PC-9 (cell line): ENCODE measurements at regions not wholly inside any gene's neighbourhood (a gene's known extent, or its start where the extent isn't known, plus 50 kb on each side); places are given as distances from the start of the nearest gene placed in this dataset.

Source experiments
- BruUV-seq: library from RNA; stranded (reverse); fragments of 400-500 nt; replicated peaks from 2 replicates; lab custom pipeline; 2021; lab: Mats Ljungman, UMichigan
- CTCF ChIA-PET: fragments of 300-600 bp; sonication (Branson Sonifier 250); formaldehyde crosslinking; loops from one replicate; lab custom pipeline; 2022; ENCODE audit warnings: antibody characterized with exemption; lab: Charles Lee
- POLR2A ChIA-PET: fragments of 300-600 bp; sonication (Branson Sonifier 250); formaldehyde crosslinking; loops from one replicate; lab custom pipeline; 2022; ENCODE audit warnings: antibody characterized with exemption; ENCODE audit not compliant: unreplicated experiment; lab: Charles Lee
- DNase-seq, 2 experiments: peaks; one replicate each; pipeline versions ENCODE4 v3.0.0 to v3.0.0-alpha.2; 2015 to 2022; ENCODE audit warnings: mixed read lengths in 1 of 2
- H2AFZ ChIP-seq: fragments of 200-600 bp; sonication (generic); 2 replicates; pipeline ENCODE4 v1.8.1; 2017; ENCODE audit warnings: antibody characterized with exemption
- H3F3A ChIP-seq: fragments of 200-600 bp; sonication (generic); 2 replicates; pipeline ENCODE4 v1.8.1; 2017; ENCODE audit warnings: antibody characterized with exemption, mild to moderate bottlenecking, low read depth; ENCODE audit not compliant: insufficient read depth
- H3K27ac ChIP-seq: fragments of 200-600 bp; sonication (generic); 2 replicates; pipeline ENCODE4 v1.6.1; 2016; ENCODE audit warnings: mixed run types
- H3K27me3 ChIP-seq: fragments of 200-600 bp; sonication (generic); 2 replicates; pipeline ENCODE4 v1.6.1; 2016; ENCODE audit warnings: low read depth, mixed run types; ENCODE audit not compliant: insufficient read depth
- H3K36me3 ChIP-seq: fragments of 200-600 bp; sonication (generic); 2 replicates; pipeline ENCODE4 v1.6.1; 2016; ENCODE audit warnings: low read depth, mixed run types
- H3K4me1 ChIP-seq: fragments of 200-600 bp; sonication (generic); replicated peaks from 2 replicates; pipeline ENCODE4 v1.6.1; 2016; ENCODE audit warnings: mixed run types; ENCODE audit not compliant: insufficient read depth
- H3K4me2 ChIP-seq: fragments of 200-600 bp; sonication (generic); 2 replicates; pipeline ENCODE4 v1.6.1; 2017; ENCODE audit warnings: mixed run types
- H3K4me3 ChIP-seq: fragments of 200-600 bp; sonication (generic); 2 replicates; pipeline ENCODE4 v1.6.1; 2016; ENCODE audit warnings: mixed run types
- H3K79me2 ChIP-seq: fragments of 200-600 bp; sonication (generic); 2 replicates; pipeline ENCODE4 v1.6.1; 2017; ENCODE audit warnings: low read depth, mixed run types
- H3K9me2 ChIP-seq: fragments of 200-600 bp; sonication (generic); 2 replicates; pipeline ENCODE4 v1.8.1; 2017; ENCODE audit warnings: mild to moderate bottlenecking; ENCODE audit not compliant: insufficient read depth
- H3K9me3 ChIP-seq: fragments of 200-600 bp; sonication (generic); 2 replicates; pipeline ENCODE4 v1.8.1; 2016; ENCODE audit warnings: low read depth; ENCODE audit not compliant: insufficient read depth
- H4K20me1 ChIP-seq: fragments of 200-600 bp; sonication (generic); 2 replicates; pipeline ENCODE4 v1.8.1; 2017; ENCODE audit not compliant: insufficient read depth
- EZH2 ChIP-seq: fragments of 200-600 bp; sonication (generic); IDR thresholded peaks from 2 replicates; pipeline ENCODE4 v1.8.0; 2017; ENCODE audit warnings: antibody characterized with exemption, low read depth
- intact Hi-C: fragments of 100-400 bp; cut with micrococcal nuclease; formaldehyde crosslinking; loops from one replicate; pipeline ENCODE4 v1.10.0; 2022; ENCODE audit not compliant: unreplicated experiment
- TF ChIP-seq, protein P1 (sequence below): fragments of 200-600 bp; sonication (generic); conservative IDR thresholded peaks from 2 replicates; pipeline ENCODE4 v1.6.1; 2017; ENCODE audit warnings: mixed run types, antibody characterized with exemption, mild to moderate bottlenecking, moderate library complexity

DNA sequence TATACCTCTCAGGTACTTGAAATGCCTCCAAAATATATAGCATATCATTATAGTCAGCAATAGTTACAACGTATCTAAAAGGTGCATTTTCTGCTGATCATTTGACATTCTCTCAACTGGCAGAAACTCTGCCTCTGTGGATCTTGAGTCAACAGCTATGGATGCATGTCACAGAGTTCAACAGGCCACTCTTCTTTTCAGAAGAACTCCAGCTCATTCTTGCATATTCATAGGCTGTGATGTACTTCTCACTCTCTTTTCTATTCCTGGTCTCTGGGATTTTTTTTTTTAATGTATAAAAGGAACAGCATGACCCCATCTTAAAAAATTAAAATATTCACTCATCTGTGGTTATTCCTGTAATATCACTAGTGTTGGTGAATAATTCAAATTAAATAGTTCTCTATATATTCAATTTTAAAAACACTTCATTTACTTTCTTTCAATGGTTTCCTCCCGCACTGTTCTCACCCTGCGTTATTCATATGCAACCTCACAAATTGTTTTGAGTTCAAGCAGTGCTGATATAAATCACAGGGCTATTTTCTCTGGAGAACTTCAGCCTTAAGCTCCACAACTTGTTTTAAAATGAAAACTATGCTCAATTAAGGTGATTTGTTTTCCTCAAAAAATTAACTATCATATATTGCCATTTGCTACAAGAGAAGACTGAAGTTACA is 1111.2 kb upstream of the ADGRL3 start:
- Histone ChIP-seq H3K9me3 (no peaks in the 10 kb centered on the region), H4K20me1 (no peaks in the 10 kb centered on the region), H3F3A (no peaks in the 10 kb centered on the region), H3K79me2 (no peaks in the 10 kb centered on the region), H3K9me2 (no peaks in the 10 kb centered on the region), H3K4me2 (no peak overlapping the region), H2AFZ (no peak overlapping the region), H3K27ac (no peak overlapping the region), H3K36me3 (no peaks in the 10 kb centered on the region), H3K27me3 (no peaks in the 10 kb centered on the region), H3K4me3 (no peak overlapping the region), H3K4me1 (no peaks in the 10 kb centered on the region)
- no TSS peak for BruUV-seq
- no peak for TF ChIP-seq EZH2
- TF ChIP-seq, protein P1, sequence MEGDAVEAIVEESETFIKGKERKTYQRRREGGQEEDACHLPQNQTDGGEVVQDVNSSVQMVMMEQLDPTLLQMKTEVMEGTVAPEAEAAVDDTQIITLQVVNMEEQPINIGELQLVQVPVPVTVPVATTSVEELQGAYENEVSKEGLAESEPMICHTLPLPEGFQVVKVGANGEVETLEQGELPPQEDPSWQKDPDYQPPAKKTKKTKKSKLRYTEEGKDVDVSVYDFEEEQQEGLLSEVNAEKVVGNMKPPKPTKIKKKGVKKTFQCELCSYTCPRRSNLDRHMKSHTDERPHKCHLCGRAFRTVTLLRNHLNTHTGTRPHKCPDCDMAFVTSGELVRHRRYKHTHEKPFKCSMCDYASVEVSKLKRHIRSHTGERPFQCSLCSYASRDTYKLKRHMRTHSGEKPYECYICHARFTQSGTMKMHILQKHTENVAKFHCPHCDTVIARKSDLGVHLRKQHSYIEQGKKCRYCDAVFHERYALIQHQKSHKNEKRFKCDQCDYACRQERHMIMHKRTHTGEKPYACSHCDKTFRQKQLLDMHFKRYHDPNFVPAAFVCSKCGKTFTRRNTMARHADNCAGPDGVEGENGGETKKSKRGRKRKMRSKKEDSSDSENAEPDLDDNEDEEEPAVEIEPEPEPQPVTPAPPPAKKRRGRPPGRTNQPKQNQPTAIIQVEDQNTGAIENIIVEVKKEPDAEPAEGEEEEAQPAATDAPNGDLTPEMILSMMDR: no peak
- POLR2A ChIA-PET: no interaction called here
- no peak for DNase-seq
- CTCF ChIA-PET: no interaction called here
- intact Hi-C loops: no loop called here

DNA sequence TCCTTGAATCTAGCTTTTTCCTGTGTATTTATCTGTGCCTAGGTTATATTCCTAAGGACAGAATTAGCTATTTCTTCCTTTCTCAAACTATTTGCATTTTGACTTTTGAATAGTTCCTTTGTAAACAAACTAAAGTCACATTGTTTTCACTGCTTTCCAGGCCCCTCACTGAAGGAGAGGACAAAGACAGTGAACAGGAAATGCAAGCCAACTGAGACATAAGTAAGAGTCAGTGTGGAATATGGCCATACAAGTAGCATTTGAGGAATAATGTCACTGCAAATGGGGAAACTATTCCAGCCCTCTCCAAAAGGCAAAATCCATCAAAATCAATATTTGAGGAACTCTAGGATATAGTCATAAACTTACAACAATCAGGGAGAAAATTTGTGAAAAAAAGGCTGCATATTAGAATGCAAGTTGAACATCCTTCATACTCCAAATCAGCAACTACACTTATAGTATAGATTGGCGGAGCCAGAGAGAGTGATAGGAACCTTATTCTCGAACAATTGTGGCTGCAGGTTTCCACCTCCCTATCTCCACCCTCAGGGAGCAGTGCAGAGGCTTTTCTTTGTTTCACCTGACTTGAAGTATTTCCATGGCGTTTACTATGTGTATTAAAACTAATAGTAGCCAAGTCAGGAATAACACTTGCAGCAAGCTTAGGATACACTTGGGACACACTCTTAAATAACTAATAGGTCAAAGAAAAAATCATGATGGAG is 1110.4 kb upstream of the ADGRL3 start:
- Histone ChIP-seq H3K79me2 (no peaks in the 10 kb centered on the region), H3K9me3 (no peaks in the 10 kb centered on the region), H4K20me1 (no peaks in the 10 kb centered on the region), H3K4me3 (no peak overlapping the region), H3K36me3 (no peaks in the 10 kb centered on the region), H3K27ac (no peak overlapping the region), H3F3A (no peaks in the 10 kb centered on the region), H3K9me2 (no peaks in the 10 kb centered on the region), H3K27me3 (no peaks in the 10 kb centered on the region), H3K4me2 (no peak overlapping the region), H3K4me1 (no peaks in the 10 kb centered on the region), H2AFZ (no peak overlapping the region)
- CTCF ChIA-PET: no interaction called here
- no peak for DNase-seq
- BruUV-seq: no TSS peak
- intact Hi-C loops: no loop called here
- POLR2A ChIA-PET: no interaction called here
- TF ChIP-seq, protein P1: no peak

DNA sequence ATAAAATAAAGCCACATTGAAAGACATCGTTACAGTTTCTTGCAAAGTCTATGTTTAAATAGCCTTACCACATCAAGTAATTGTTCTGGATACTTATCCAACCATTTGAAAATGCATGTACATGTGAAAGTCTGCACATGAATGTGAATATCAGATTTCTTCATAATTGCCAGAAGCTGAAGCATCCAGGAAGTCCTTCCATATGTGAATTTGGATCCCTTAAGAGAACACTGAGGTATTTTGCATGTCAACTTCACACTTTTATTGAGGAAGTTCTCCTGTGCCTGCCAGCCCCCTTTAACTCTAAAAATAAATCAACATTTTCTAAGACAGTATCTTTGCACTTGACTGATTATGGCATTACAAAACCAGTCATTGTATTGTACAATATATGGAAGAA is 1103.5 kb upstream of the ADGRL3 start:
- no peaks in the 10 kb centered on the region for H3K4me1 ChIP-seq
- DNase-seq: no peak
- H3K27ac ChIP-seq: no peak overlapping the region
- intact Hi-C loops: no loop called here
- CTCF ChIA-PET: no interaction called here
- H3K27me3 ChIP-seq: no peaks in the 10 kb centered on the region
- no peak for TF ChIP-seq EZH2
- TF ChIP-seq, protein P1: no peak
- H3K36me3 ChIP-seq: no peaks in the 10 kb centered on the region
- H3K79me2 ChIP-seq: no peaks in the 10 kb centered on the region
- no peaks in the 10 kb centered on the region for H3K9me2 ChIP-seq
- H3K4me2 ChIP-seq: no peak overlapping the region
- no TSS peak for BruUV-seq
- no peak overlapping the region for H2AFZ ChIP-seq
- no peak overlapping the region for H3K4me3 ChIP-seq
- no peaks in the 10 kb centered on the region for H3K9me3 ChIP-seq
- POLR2A ChIA-PET: no interaction called here
- H4K20me1 ChIP-seq: no peaks in the 10 kb centered on the region
- no peaks in the 10 kb centered on the region for H3F3A ChIP-seq
